PFSK-1 (cell line): ENCODE measurements at regions not wholly inside any gene's neighbourhood (a gene's known extent, or its start where the extent isn't known, plus 50 kb on each side); places are given as distances from the start of the nearest gene placed in this dataset.

Experiments used
- POLR2AphosphoS5 ChIP-seq: IDR thresholded peaks from 2 replicates; pipeline ENCODE4 v1.6.1; 2012; ENCODE audit warnings: low read depth, mild to moderate bottlenecking, control low read depth, low read length, moderate library complexity
- REST ChIP-seq, 2 experiments: IDR thresholded peaks; 2 replicates each; pipeline versions ENCODE4 v1.6.1 to v1.8.0; 2011 to 2012; ENCODE audit warnings: low read depth in 2 of 2, low read length in 2 of 2, control low read depth in 1 of 2, inconsistent platforms in 1 of 2, mild to moderate bottlenecking in 1 of 2, moderate library complexity in 1 of 2; ENCODE audit not compliant: insufficient read depth in 1 of 2
- SIN3A ChIP-seq: IDR thresholded peaks from 2 replicates; pipeline ENCODE4 v1.6.1; 2012; ENCODE audit warnings: mild to moderate bottlenecking, low read length, moderate library complexity, borderline replicate concordance; ENCODE audit not compliant: insufficient read depth
- TAF1 ChIP-seq: IDR thresholded peaks from 2 replicates; pipeline ENCODE4 v1.6.1; 2012; ENCODE audit warnings: low read length, control low read depth, borderline replicate concordance; ENCODE audit not compliant: insufficient read depth

- no peak for TF ChIP-seq SIN3A
- TF ChIP-seq POLR2AphosphoS5 = no peak
- TF ChIP-seq REST (IDR thresholded peaks at IDR 0.05; ENCODE audit: insufficient read depth in 1 of 2, low read depth in 2 of 2, low read length in 2 of 2) = no peak
- no peak for TF ChIP-seq TAF1
Measured at GRCh38 chr4:120304801-120305200, 238.2 kb upstream of the MAD2L1 start.
